Ishikawa (cell line): ENCODE measurements at regions not wholly inside any gene's neighbourhood (a gene's known extent, or its start where the extent isn't known, plus 50 kb on each side); places are given as distances from the start of the nearest gene placed in this dataset.

Experiments
- CEBPB ChIP-seq: IDR thresholded peaks from 2 replicates; pipeline ENCODE4 v1.6.1; 2012
- CREB1 ChIP-seq: IDR thresholded peaks from 2 replicates; pipeline ENCODE4 v1.6.1; 2012; ENCODE audit warnings: low read depth
- EGR1 ChIP-seq: IDR thresholded peaks from 2 replicates; pipeline ENCODE4 v1.6.1; 2012
- EP300 ChIP-seq: IDR thresholded peaks from 2 replicates; pipeline ENCODE4 v1.6.1; 2012; ENCODE audit warnings: borderline replicate concordance
- FOXM1 ChIP-seq: IDR thresholded peaks from 2 replicates; pipeline ENCODE4 v1.6.1; 2012; ENCODE audit warnings: low read depth, borderline replicate concordance
- NFIC ChIP-seq: IDR thresholded peaks from 2 replicates; pipeline ENCODE4 v1.6.1; 2012
- RAD21 ChIP-seq: IDR thresholded peaks from 2 replicates; pipeline ENCODE4 v1.6.1; 2012; ENCODE audit warnings: low read depth
- REST ChIP-seq: IDR thresholded peaks from 2 replicates; pipeline ENCODE4 v1.6.1; 2012; ENCODE audit warnings: low read depth, mild to moderate bottlenecking
- TAF1 ChIP-seq: IDR thresholded peaks from 2 replicates; pipeline ENCODE4 v1.6.1; 2012; ENCODE audit warnings: low read depth, mild to moderate bottlenecking
- TCF12 ChIP-seq: IDR thresholded peaks from 2 replicates; pipeline ENCODE4 v1.6.1; 2012; ENCODE audit warnings: low read depth
- TEAD4 ChIP-seq: IDR thresholded peaks from 2 replicates; pipeline ENCODE4 v1.6.1; 2012
- USF1 ChIP-seq: IDR thresholded peaks from 2 replicates; pipeline ENCODE4 v1.6.1; 2012
- YY1 ChIP-seq: IDR thresholded peaks from 2 replicates; pipeline ENCODE4 v1.6.1; 2012; ENCODE audit warnings: low read depth
- ZBTB7A ChIP-seq: IDR thresholded peaks from 2 replicates; pipeline ENCODE4 v1.6.1; 2012; ENCODE audit warnings: low read depth
- TF ChIP-seq, protein P1 (sequence below): IDR thresholded peaks from 2 replicates; pipeline ENCODE4 v1.6.1; 2012

DNA sequence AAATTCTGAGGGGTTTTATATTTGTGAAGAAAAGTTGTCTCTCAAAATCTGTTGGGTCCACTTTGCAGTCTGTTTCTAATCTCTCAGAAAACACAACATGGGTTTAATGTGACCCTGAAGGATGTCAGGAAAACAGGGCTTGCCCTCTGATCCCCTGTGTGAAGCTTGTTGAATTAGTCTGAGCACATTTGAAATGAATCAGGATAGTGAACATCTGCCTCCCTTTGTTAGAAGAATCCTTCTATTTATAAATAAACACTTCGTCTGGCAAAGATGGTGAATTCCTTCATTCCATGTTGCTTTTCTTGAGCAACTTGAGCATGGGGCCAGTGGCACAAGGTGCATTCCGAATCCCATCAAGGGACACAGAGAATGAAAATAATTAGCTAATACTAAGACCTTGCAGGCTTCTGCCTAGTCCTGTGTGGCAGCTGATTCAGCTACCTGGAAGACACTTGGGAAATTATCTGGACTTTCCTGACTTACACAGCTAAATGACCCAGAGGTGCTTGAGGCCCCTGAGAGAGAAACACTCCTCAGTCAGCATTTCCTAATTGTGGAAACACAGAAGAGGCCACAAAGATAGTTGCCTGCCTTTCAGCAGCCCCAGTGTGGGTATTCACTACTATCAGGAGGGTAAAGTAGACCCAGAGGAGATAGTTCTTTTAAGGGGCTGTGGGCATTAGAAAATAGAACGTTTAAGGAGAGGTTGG lies 305.5 kb downstream of the C7orf25 start:
- TF ChIP-seq CEBPB = no peak

DNA sequence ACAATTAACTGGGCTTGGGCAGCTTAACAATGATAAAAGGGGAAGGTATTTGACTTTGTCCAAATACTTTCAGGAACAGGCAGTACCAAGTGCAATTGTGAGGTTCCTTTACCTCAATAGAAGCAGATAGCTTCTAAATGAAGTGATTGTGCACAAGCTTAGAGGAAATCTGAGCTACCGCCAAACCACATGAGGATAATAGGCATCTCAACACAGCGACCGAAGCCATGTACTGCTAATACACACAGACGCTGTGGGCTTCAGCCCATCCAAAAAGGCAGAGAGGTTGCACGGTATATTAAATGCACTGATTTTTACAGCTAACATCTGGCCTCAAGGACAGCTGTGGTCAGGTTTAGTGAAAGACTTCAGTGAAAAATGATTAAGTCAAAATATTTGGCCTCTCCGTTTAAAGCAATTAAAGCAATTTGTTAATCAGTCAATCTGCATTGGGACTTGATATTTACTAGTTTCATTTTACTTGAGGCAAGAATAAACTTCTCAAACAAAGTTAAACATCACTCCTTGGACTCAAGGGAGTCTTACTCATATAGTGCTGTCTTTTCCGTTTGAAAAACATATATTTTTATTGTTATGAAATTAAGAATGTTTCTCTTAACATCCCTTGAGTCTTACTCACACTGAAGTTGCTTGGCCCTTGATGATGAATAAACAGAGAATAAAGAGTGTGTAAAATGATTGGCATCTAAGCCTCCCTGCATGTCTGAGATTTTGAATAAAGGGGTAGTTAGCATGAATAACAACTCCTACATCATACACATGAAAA lies 306.3 kb downstream of the C7orf25 start:
- TF ChIP-seq EP300 (no peak), ZBTB7A (no peak), NFIC (no peak), EGR1 (no peak), FOXM1 (no peak), TCF12 (no peak)

GRCh38 chr7:42603496-42603895 lies 308.4 kb downstream of the C7orf25 start:
- TF ChIP-seq CEBPB (no peak), RAD21 (no peak), TCF12 (no peak), USF1 (no peak), TAF1 (no peak), REST (no peak), EP300 (no peak)
- TF ChIP-seq, protein P1, sequence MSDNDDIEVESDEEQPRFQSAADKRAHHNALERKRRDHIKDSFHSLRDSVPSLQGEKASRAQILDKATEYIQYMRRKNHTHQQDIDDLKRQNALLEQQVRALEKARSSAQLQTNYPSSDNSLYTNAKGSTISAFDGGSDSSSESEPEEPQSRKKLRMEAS = no peak

DNA sequence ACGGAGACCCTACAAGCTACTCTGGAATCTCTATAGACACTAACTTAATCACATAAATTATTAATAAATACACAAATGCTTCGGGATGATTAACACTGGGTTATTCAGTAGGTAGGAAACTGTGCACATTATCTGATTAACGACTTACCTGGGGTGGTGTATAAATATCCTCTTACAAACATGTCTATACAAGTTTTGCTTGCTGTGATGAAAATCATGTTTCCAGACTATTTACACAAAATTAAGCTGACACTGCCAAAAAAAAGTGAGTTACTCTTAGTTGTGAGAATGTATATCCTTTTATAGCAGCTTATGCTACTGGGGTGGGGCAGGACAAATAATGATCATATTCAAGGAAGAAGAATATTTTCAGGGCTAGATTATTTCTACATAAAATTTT lies 314.6 kb downstream of the C7orf25 start:
- TF ChIP-seq RAD21 (no peak), TEAD4 (no peak), CEBPB (no peak), NFIC (no peak), TCF12 (no peak), EP300 (no peak), TAF1 (no peak), EGR1 (no peak), YY1 (no peak), USF1 (no peak), ZBTB7A (no peak), FOXM1 (no peak), REST (no peak), CREB1 (no peak)
- TF ChIP-seq, protein P1 = no peak

- TF ChIP-seq CEBPB (no peak), REST (no peak)
Measured at GRCh38 chr7:42596737-42597136, 315.1 kb downstream of the C7orf25 start.
